LNCAP (cell line): ENCODE measurements at regions not wholly inside any gene's neighbourhood (a gene's known extent, or its start where the extent isn't known, plus 50 kb on each side); places are given as distances from the start of the nearest gene placed in this dataset.
A peak's percentile ranks its signal among the peaks of the same experiment; 100 is the strongest.

Source experiments
- CTCF ChIP-seq: fragments of 450-650 bp; IDR thresholded peaks from 2 replicates; pipeline ENCODE4 v1.5.1; 2017; ENCODE audit warnings: mild to moderate bottlenecking

GRCh38 chr2:18464913-18465312, 95.5 kb downstream of the RDH14 start:
- no peak for TF ChIP-seq CTCF

GRCh38 chr2:18456026-18456425, 104.4 kb downstream of the RDH14 start:
- TF ChIP-seq CTCF = no peak

GRCh38 chr2:18455236-18455862, 105.1 kb downstream of the RDH14 start:
- TF ChIP-seq CTCF = peak; percentile 37

- TF ChIP-seq CTCF = no peak
Measured at GRCh38 chr2:18454692-18455235, 105.7 kb downstream of the RDH14 start.

GRCh38 chr2:18446715-18447114, 113.7 kb downstream of the RDH14 start:
- no peak for TF ChIP-seq CTCF

- TF ChIP-seq CTCF = no peak
Measured at GRCh38 chr2:18445433-18446320, 114.8 kb downstream of the RDH14 start.

GRCh38 chr2:18444806-18445205, 115.6 kb downstream of the RDH14 start:
- no peak for TF ChIP-seq CTCF
